HG02884 (cell line): ENCODE measurements at regions not wholly inside any gene's neighbourhood (a gene's known extent, or its start where the extent isn't known, plus 50 kb on each side); places are given as distances from the start of the nearest gene placed in this dataset.
"Not testable (repeated sequence)": the region's sequence is repeated elsewhere in the genome, so short reads cannot be mapped to it uniquely, and the experiment has no call there.

Source experiments
- ATAC-seq: cut with Tn5 transposase; IDR thresholded peaks from one replicate; pipeline ENCODE4 v1.9.1; 2021; ENCODE audit warnings: mild to moderate bottlenecking, moderate library complexity; ENCODE audit not compliant: unreplicated experiment

GRCh38 chr2:234409590-234409989 is 87.3 kb downstream of the ARL4C start:
- ATAC-seq = no peak

GRCh38 chr2:234406085-234406484 is 90.8 kb downstream of the ARL4C start:
- ATAC-seq = no peak

GRCh38 chr2:234405462-234405861 is 91.4 kb downstream of the ARL4C start:
- ATAC-seq = no peak

- no peak for ATAC-seq
These were observed 91.9 kb downstream of the ARL4C start for GRCh38 chr2:234404957-234405356.

GRCh38 chr2:234403751-234404150 is 93.1 kb downstream of the ARL4C start:
- no peak for ATAC-seq

- ATAC-seq = no peak
These were observed 93.8 kb downstream of the ARL4C start for GRCh38 chr2:234403074-234403473.

GRCh38 chr2:234401426-234401825 is 95.5 kb downstream of the ARL4C start:
- no peak for ATAC-seq

GRCh38 chr2:234399451-234400246 is 97.2 kb downstream of the ARL4C start:
- no peak for ATAC-seq

GRCh38 chr2:234398531-234398930 is 98.3 kb downstream of the ARL4C start:
- no peak for ATAC-seq

GRCh38 chr2:234395891-234396420 is 100.9 kb downstream of the ARL4C start:
- no peak for ATAC-seq

- ATAC-seq = no peak
These were observed 102.4 kb downstream of the ARL4C start for GRCh38 chr2:234394450-234394849.

- no peak for ATAC-seq
These were observed 103.5 kb downstream of the ARL4C start for GRCh38 chr2:234393354-234393753.

- no peak for ATAC-seq
These were observed 104.8 kb downstream of the ARL4C start for GRCh38 chr2:234392041-234392615.

- no peak for ATAC-seq
These were observed 105.3 kb downstream of the ARL4C start for GRCh38 chr2:234391625-234392024.

GRCh38 chr2:234389661-234390060 is 107.2 kb downstream of the ARL4C start:
- not testable (repeated sequence) for ATAC-seq

- no peak for ATAC-seq
These were observed 108.3 kb downstream of the ARL4C start for GRCh38 chr2:234388591-234388990.

- no peak for ATAC-seq
These were observed 109.9 kb downstream of the ARL4C start for GRCh38 chr2:234386971-234387370.

- ATAC-seq = no peak
These were observed 114.8 kb downstream of the ARL4C start for GRCh38 chr2:234382131-234382530.

- ATAC-seq = not testable (repeated sequence)
These were observed 117.9 kb downstream of the ARL4C start for GRCh38 chr2:234378958-234379357.

GRCh38 chr2:234378440-234378839 is 118.4 kb downstream of the ARL4C start:
- ATAC-seq = no peak

- no peak for ATAC-seq
These were observed 119.0 kb downstream of the ARL4C start for GRCh38 chr2:234377761-234378391.

GRCh38 chr2:234376229-234376628 is 120.7 kb downstream of the ARL4C start:
- no peak for ATAC-seq
